Spinal cord (tissue), 9 donors: ENCODE measurements at regions not wholly inside any gene's neighbourhood (a gene's known extent, or its start where the extent isn't known, plus 50 kb on each side); places are given as distances from the start of the nearest gene placed in this dataset.

Experiments
- DNase-seq, 6 donors: peaks; one replicate each; pipeline versions ENCODE4 v3.0.0 to v3.0.0-alpha.2; 2013 to 2015; ENCODE audit warnings: low spot score in 6 of 6, low read depth in 4 of 6
- H3K27ac ChIP-seq: one replicate; pipeline ENCODE4 v1.5.1; 2013; ENCODE audit warnings: low read depth, low read length, control low read depth
- H3K27me3 ChIP-seq: one replicate; pipeline ENCODE4 v1.6.1; 2013; ENCODE audit warnings: low read length; ENCODE audit not compliant: control insufficient read depth, insufficient read depth
- H3K36me3 ChIP-seq: one replicate; pipeline ENCODE4 v1.6.1; 2013; ENCODE audit warnings: low read length; ENCODE audit not compliant: control insufficient read depth, insufficient read depth
- H3K4me1 ChIP-seq: one replicate; pipeline ENCODE4 v1.6.1; 2013; ENCODE audit warnings: low read length; ENCODE audit not compliant: control insufficient read depth, insufficient read depth
- H3K4me3 ChIP-seq: one replicate; pipeline ENCODE4 v1.5.1; 2013; ENCODE audit warnings: low read depth, low read length, control low read depth
- H3K9me3 ChIP-seq: one replicate; pipeline ENCODE4 v1.6.1; 2013; ENCODE audit warnings: low read length; ENCODE audit not compliant: control insufficient read depth, insufficient read depth
- WGBS: methylation state at CpG from one replicate; pipeline ENCODE4 v1.1.5; 2013; ENCODE audit warnings: missing lambda C conversion rate; ENCODE audit not compliant: insufficient coverage; 5-methylcytosine and 5-hydroxymethylcytosine counted together
- donor health status: healthy.

- 100% methylated on average over 1 of the region's 2 CpGs for WGBS
- Histone ChIP-seq H3K27ac (no peak overlapping the region), H3K4me1 (no peaks in the 10 kb centered on the region), H3K27me3 (no peaks in the 10 kb centered on the region), H3K36me3 (no peaks in the 10 kb centered on the region), H3K4me3 (no peak overlapping the region), H3K9me3 (peaks cover 3% of the 10 kb centered on the region)
- DNase-seq, result no peak
Measured at GRCh38 chr6:63140692-63141318, 70.5 kb upstream of the FKBP1C start.

DNA sequence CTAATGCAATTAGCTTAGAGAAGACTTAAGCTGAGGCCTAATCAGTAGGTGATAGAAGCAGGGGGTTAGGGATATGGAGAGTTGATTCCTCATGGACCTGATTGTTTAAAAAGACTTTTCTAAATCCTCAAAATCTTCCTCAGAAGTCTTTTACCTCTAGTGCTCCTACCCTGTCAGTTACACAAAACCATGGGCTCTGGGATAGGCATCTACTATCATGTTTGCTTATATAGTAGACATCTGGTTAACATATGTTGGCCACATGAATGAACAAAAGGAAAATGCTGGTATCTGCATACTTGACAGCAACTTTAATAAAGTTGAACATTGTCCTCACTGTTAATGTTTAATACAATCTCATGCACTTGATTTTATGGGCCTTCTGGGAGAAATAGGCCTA is 61.5 kb upstream of the FKBP1C start:
- H3K4me1 ChIP-seq, result no peaks in the 10 kb centered on the region
- no peaks in the 10 kb centered on the region for H3K9me3 ChIP-seq
- no peaks in the 10 kb centered on the region for H3K27me3 ChIP-seq
- no peak overlapping the region for H3K27ac ChIP-seq
- no peak overlapping the region for H3K4me3 ChIP-seq
- DNase-seq, result peak in 1 of 6 donors; percentile 50
- H3K36me3 ChIP-seq, result no peaks in the 10 kb centered on the region

GRCh38 chr6:63154535-63154934 is 56.7 kb upstream of the FKBP1C start:
- Histone ChIP-seq H3K4me1 (no peaks in the 10 kb centered on the region), H3K27me3 (no peaks in the 10 kb centered on the region), H3K27ac (no peak overlapping the region), H3K36me3 (no peaks in the 10 kb centered on the region), H3K4me3 (no peak overlapping the region), H3K9me3 (no peaks in the 10 kb centered on the region)
- no peak for DNase-seq
- 92% methylated on average over 2 of the region's 2 CpGs for WGBS
